ENCODE measurements at regions not wholly inside any gene's neighbourhood (a gene's known extent, or its start where the extent isn't known, plus 50 kb on each side); places are given as distances from the start of the nearest gene placed in this dataset.

GRCh38 chr10:4264209-4264865 lies 479.3 kb upstream of the KLF6 start:
- CTCF ChIA-PET: no interaction called here
- Mint-ChIP-seq H3K36me3 (ENCODE audit: insufficient read depth, unreplicated experiment) (no peaks in the 10 kb centered on the region), H3K4me1 (ENCODE audit: low read depth, unreplicated experiment) (no peaks in the 10 kb centered on the region), H3K4me3 (ENCODE audit: unreplicated experiment) (no peak overlapping the region), H3K9me3 (ENCODE audit: unreplicated experiment) (no peaks in the 10 kb centered on the region), H3K27me3 (ENCODE audit: insufficient read depth, unreplicated experiment) (no peaks in the 10 kb centered on the region), H3K27ac (ENCODE audit: unreplicated experiment) (no peak overlapping the region)
- H3K9me3 ChIP-seq: no peaks in the 10 kb centered on the region
- intact Hi-C loops (cut with micrococcal nuclease; ENCODE audit: unreplicated experiment): no loop called here
- H3K36me3 ChIP-seq (ENCODE audit: control insufficient read depth, insufficient read depth, low read length): no peaks in the 10 kb centered on the region
- BruUV-seq (replicated peaks): no TSS peak
- H3K27me3 ChIP-seq (replicated peaks; ENCODE audit: control insufficient read depth, insufficient read depth, low read length): no peaks in the 10 kb centered on the region
- no peak for DNase-seq
- no peaks in the 10 kb centered on the region for H3K4me1 ChIP-seq
- POLR2A ChIA-PET: no interaction called here
- TF ChIP-seq CTCF (IDR thresholded peaks at IDR 0.05; ENCODE audit: insufficient read depth in 1 of 2, low read depth in 1 of 2, low read length in 1 of 2, severe bottlenecking in 1 of 2, unreplicated experiment in 1 of 2): no peak
- H3K4me3 ChIP-seq (ENCODE audit: low read depth, low read length): no peak overlapping the region

- no peaks in the 10 kb centered on the region for H3K27me3 Mint-ChIP-seq (ENCODE audit: insufficient read depth, unreplicated experiment)
- no peaks in the 10 kb centered on the region for H3K4me1 Mint-ChIP-seq (ENCODE audit: low read depth, unreplicated experiment)
- Histone ChIP-seq H3K9me3 (no peaks in the 10 kb centered on the region), H3K4me1 (no peaks in the 10 kb centered on the region), H3K27me3 (replicated peaks; ENCODE audit: control insufficient read depth, insufficient read depth, low read length) (no peaks in the 10 kb centered on the region), H3K4me3 (ENCODE audit: low read depth, low read length) (no peak overlapping the region), H3K36me3 (ENCODE audit: control insufficient read depth, insufficient read depth, low read length) (no peaks in the 10 kb centered on the region)
- no peaks in the 10 kb centered on the region for H3K36me3 Mint-ChIP-seq (ENCODE audit: insufficient read depth, unreplicated experiment)
- no peak for TF ChIP-seq CTCF (IDR thresholded peaks at IDR 0.05; ENCODE audit: insufficient read depth in 1 of 2, low read depth in 1 of 2, low read length in 1 of 2, severe bottlenecking in 1 of 2, unreplicated experiment in 1 of 2)
- no peak overlapping the region for H3K4me3 Mint-ChIP-seq (ENCODE audit: unreplicated experiment)
- H3K27ac Mint-ChIP-seq (ENCODE audit: unreplicated experiment): no peak overlapping the region
- no TSS peak for BruUV-seq (replicated peaks)
- no peaks in the 10 kb centered on the region for H3K9me3 Mint-ChIP-seq (ENCODE audit: unreplicated experiment)
- intact Hi-C loops (cut with micrococcal nuclease; ENCODE audit: unreplicated experiment): no loop called here
- ChIA-PET POLR2A (no interaction called here), CTCF (no interaction called here)
- DNase-seq: no peak
Measured at GRCh38 chr10:4263601-4263921, 478.6 kb upstream of the KLF6 start.

- H3K4me3 ChIP-seq (ENCODE audit: low read depth, low read length): no peak overlapping the region
- no peaks in the 10 kb centered on the region for H3K4me1 ChIP-seq
- H3K9me3 Mint-ChIP-seq (ENCODE audit: unreplicated experiment): no peaks in the 10 kb centered on the region
- no peak overlapping the region for H3K27ac Mint-ChIP-seq (ENCODE audit: unreplicated experiment)
- no peaks in the 10 kb centered on the region for H3K9me3 ChIP-seq
- H3K36me3 Mint-ChIP-seq (ENCODE audit: insufficient read depth, unreplicated experiment): no peaks in the 10 kb centered on the region
- no TSS peak for BruUV-seq (replicated peaks)
- no peak for DNase-seq
- H3K27me3 Mint-ChIP-seq (ENCODE audit: insufficient read depth, unreplicated experiment): no peaks in the 10 kb centered on the region
- intact Hi-C loops (cut with micrococcal nuclease; ENCODE audit: unreplicated experiment): no loop called here
- no peak for TF ChIP-seq CTCF (IDR thresholded peaks at IDR 0.05; ENCODE audit: insufficient read depth in 1 of 2, low read depth in 1 of 2, low read length in 1 of 2, severe bottlenecking in 1 of 2, unreplicated experiment in 1 of 2)
- H3K4me1 Mint-ChIP-seq (ENCODE audit: low read depth, unreplicated experiment): no peaks in the 10 kb centered on the region
- no peaks in the 10 kb centered on the region for H3K36me3 ChIP-seq (ENCODE audit: control insufficient read depth, insufficient read depth, low read length)
- ChIA-PET CTCF (no interaction called here), POLR2A (no interaction called here)
- H3K4me3 Mint-ChIP-seq (ENCODE audit: unreplicated experiment): no peak overlapping the region
- no peaks in the 10 kb centered on the region for H3K27me3 ChIP-seq (replicated peaks; ENCODE audit: control insufficient read depth, insufficient read depth, low read length)
Measured at GRCh38 chr10:4262870-4263600, 478.0 kb upstream of the KLF6 start.
